HEK293 (cell line): ENCODE measurements at regions not wholly inside any gene's neighbourhood (a gene's known extent, or its start where the extent isn't known, plus 50 kb on each side); places are given as distances from the start of the nearest gene placed in this dataset.

Source experiments
- CTCF ChIA-PET: fragments of 350-600 bp; formaldehyde crosslinking; extraction: SDS; loops from one replicate; lab custom pipeline; 2021; ENCODE audit warnings: antibody characterized with exemption; lab: Yijun Ruan, JAX
- POLR2A ChIA-PET: fragments of 300-600 bp; formaldehyde crosslinking; extraction: SDS; loops from one replicate; lab custom pipeline; 2020; ENCODE audit warnings: antibody characterized with exemption, inconsistent platforms; lab: Yijun Ruan, JAX
- H3K27ac ChIP-seq: fragments of 200-500 bp; sonication (Bioruptor generic); 2 replicates; pipeline ENCODE4 v1.5.1; 2014; ENCODE audit warnings: low read depth, low read length, control low read depth, inconsistent platforms; ENCODE audit errors: extremely low read depth
- H3K36me3 ChIP-seq, 2 experiments: fragments of 200-500 bp in 1 of 2; sonication (Bioruptor generic) in 1 of 2; 1 replicate in 1 of 2; 2 replicates in 1 of 2; pipeline ENCODE4 v1.5.1; 2014 to 2017; ENCODE audit warnings: inconsistent platforms in 2 of 2, low read length in 2 of 2; ENCODE audit not compliant: control insufficient read depth in 2 of 2, insufficient read depth in 1 of 2
- H3K4me1 ChIP-seq: fragments of 200-500 bp; sonication (Bioruptor generic); 2 replicates; pipeline ENCODE4 v1.5.1; 2014; ENCODE audit warnings: mild to moderate bottlenecking, low read length, inconsistent platforms; ENCODE audit not compliant: control insufficient read depth, insufficient read depth
- H3K4me3 ChIP-seq: 2 replicates; pipeline ENCODE4 v1.5.1; 2011; ENCODE audit warnings: low read depth, mild to moderate bottlenecking, control low read depth, low read length, moderate library complexity
- H3K9me3 ChIP-seq: fragments of 200-500 bp; sonication (Bioruptor generic); 2 replicates; pipeline ENCODE4 v1.5.1; 2014; ENCODE audit warnings: low read depth, low read length, inconsistent platforms; ENCODE audit not compliant: control insufficient read depth, insufficient read depth
- BCL6B ChIP-seq: fragments of 450-650 bp; formaldehyde crosslinking; IDR thresholded peaks from 2 replicates; pipeline ENCODE4 v1.5.1; 2017; ENCODE audit warnings: missing biosample characterization, missing genetic modification characterization
- EGR2 ChIP-seq: fragments of 450-650 bp; formaldehyde crosslinking; IDR thresholded peaks from 2 replicates; pipeline ENCODE4 v1.5.1; 2016; ENCODE audit warnings: low read depth, missing biosample characterization, missing genetic modification characterization
- GFI1B ChIP-seq: fragments of 450-650 bp; formaldehyde crosslinking; IDR thresholded peaks from 2 replicates; pipeline ENCODE4 v1.5.1; 2016; ENCODE audit warnings: missing biosample characterization, missing genetic modification characterization
- HOXA7 ChIP-seq: sonication (generic); formaldehyde crosslinking; IDR thresholded peaks from 2 replicates; pipeline ENCODE4 v1.8.1; 2022; ENCODE audit warnings: missing genetic modification reagents, borderline replicate concordance
- KLF7 ChIP-seq: fragments of 450-650 bp; formaldehyde crosslinking; IDR thresholded peaks from 2 replicates; pipeline ENCODE4 v1.5.1; 2016; ENCODE audit warnings: missing biosample characterization, missing genetic modification characterization, borderline replicate concordance
- MYNN ChIP-seq: fragments of 450-650 bp; formaldehyde crosslinking; IDR thresholded peaks from 2 replicates; pipeline ENCODE4 v1.5.1; 2016; ENCODE audit warnings: missing biosample characterization, missing genetic modification characterization, borderline replicate concordance
- PRDM1 ChIP-seq: fragments of 450-650 bp; formaldehyde crosslinking; IDR thresholded peaks from 2 replicates; pipeline ENCODE4; 2016; ENCODE audit warnings: missing biosample characterization, missing genetic modification characterization
- PRDM6 ChIP-seq: fragments of 450-650 bp; formaldehyde crosslinking; IDR thresholded peaks from 2 replicates; pipeline ENCODE4 v1.5.1; 2017; ENCODE audit warnings: missing biosample characterization, missing genetic modification characterization
- SCRT1 ChIP-seq: fragments of 450-650 bp; formaldehyde crosslinking; IDR thresholded peaks from 2 replicates; pipeline ENCODE4 v1.5.1; 2016; ENCODE audit warnings: missing biosample characterization, missing genetic modification characterization, borderline replicate concordance
- SP2 ChIP-seq: fragments of 450-650 bp; formaldehyde crosslinking; IDR thresholded peaks from 2 replicates; pipeline ENCODE4 v1.5.1; 2016; ENCODE audit warnings: missing biosample characterization, missing genetic modification characterization
- TRIM28 ChIP-seq: IDR thresholded peaks from 2 replicates; pipeline ENCODE4 v1.6.1; 2011; ENCODE audit warnings: low read length, control low read depth, borderline replicate concordance
- WT1 ChIP-seq: fragments of 450-650 bp; formaldehyde crosslinking; IDR thresholded peaks from 2 replicates; pipeline ENCODE4 v1.5.1; 2016; ENCODE audit warnings: missing biosample characterization, missing genetic modification characterization
- ZBTB21 ChIP-seq: fragments of 450-650 bp; formaldehyde crosslinking; IDR thresholded peaks from 2 replicates; pipeline ENCODE4 v1.5.1; 2017; ENCODE audit warnings: missing biosample characterization, missing genetic modification characterization
- ZNF157 ChIP-seq: fragments of 450-650 bp; formaldehyde crosslinking; IDR thresholded peaks from 2 replicates; pipeline ENCODE4 v1.5.1; 2016; ENCODE audit warnings: missing biosample characterization, missing genetic modification characterization
- ZNF16 ChIP-seq: fragments of 450-650 bp; formaldehyde crosslinking; IDR thresholded peaks from 2 replicates; pipeline ENCODE4 v1.5.1; 2016; ENCODE audit warnings: low read depth, missing biosample characterization, missing genetic modification characterization
- ZNF169 ChIP-seq: fragments of 450-650 bp; formaldehyde crosslinking; IDR thresholded peaks from 2 replicates; pipeline ENCODE4 v1.5.1; 2016; ENCODE audit warnings: missing biosample characterization, missing genetic modification characterization
- ZNF24 ChIP-seq: fragments of 450-650 bp; formaldehyde crosslinking; IDR thresholded peaks from 2 replicates; pipeline ENCODE4 v1.5.1; 2016; ENCODE audit warnings: missing biosample characterization, missing genetic modification characterization
- ZNF26 ChIP-seq: fragments of 450-650 bp; formaldehyde crosslinking; IDR thresholded peaks from 2 replicates; pipeline ENCODE4 v1.5.1; 2016; ENCODE audit warnings: missing biosample characterization, missing genetic modification characterization
- ZNF335 ChIP-seq: fragments of 450-650 bp; formaldehyde crosslinking; conservative IDR thresholded peaks from 2 replicates; pipeline ENCODE4 v1.5.1; 2016; ENCODE audit warnings: missing biosample characterization, missing genetic modification characterization
- ZNF350 ChIP-seq: fragments of 450-650 bp; formaldehyde crosslinking; IDR thresholded peaks from 2 replicates; pipeline ENCODE4 v1.5.0; 2017; ENCODE audit warnings: missing biosample characterization, mild to moderate bottlenecking, missing genetic modification characterization
- ZNF366 ChIP-seq: fragments of 450-650 bp; formaldehyde crosslinking; conservative IDR thresholded peaks from 2 replicates; pipeline ENCODE4 v1.5.1; 2016; ENCODE audit warnings: missing biosample characterization, missing genetic modification characterization
- ZNF391 ChIP-seq: fragments of 450-650 bp; formaldehyde crosslinking; IDR thresholded peaks from 2 replicates; pipeline ENCODE4 v1.5.1; 2016; ENCODE audit warnings: low read depth, missing biosample characterization, missing genetic modification characterization, borderline replicate concordance
- ZNF423 ChIP-seq: fragments of 450-650 bp; formaldehyde crosslinking; IDR thresholded peaks from 2 replicates; pipeline ENCODE4 v1.5.1; 2016; ENCODE audit warnings: missing biosample characterization, missing genetic modification characterization
- ZNF449 ChIP-seq: fragments of 450-650 bp; formaldehyde crosslinking; IDR thresholded peaks from 2 replicates; pipeline ENCODE4 v1.5.1; 2017; ENCODE audit warnings: missing biosample characterization, mild to moderate bottlenecking, missing genetic modification characterization, moderate library complexity
- ZNF677 ChIP-seq: fragments of 450-650 bp; IDR thresholded peaks from 2 replicates; pipeline ENCODE4 v1.5.0; 2018; ENCODE audit warnings: missing biosample characterization, mild to moderate bottlenecking, missing genetic modification characterization, moderate library complexity
- ZNF701 ChIP-seq: fragments of 450-650 bp; formaldehyde crosslinking; IDR thresholded peaks from 2 replicates; pipeline ENCODE4 v1.5.1; 2016; ENCODE audit warnings: missing biosample characterization, missing genetic modification characterization
- ZNF747 ChIP-seq: fragments of 450-650 bp; formaldehyde crosslinking; IDR thresholded peaks from 2 replicates; pipeline ENCODE4 v1.5.1; 2016; ENCODE audit warnings: missing biosample characterization, missing genetic modification characterization
- ZNF76 ChIP-seq: fragments of 450-650 bp; formaldehyde crosslinking; IDR thresholded peaks from 2 replicates; pipeline ENCODE4; 2016; ENCODE audit warnings: low read depth, missing biosample characterization, missing genetic modification characterization, borderline replicate concordance
- ZNF792 ChIP-seq: fragments of 450-650 bp; formaldehyde crosslinking; IDR thresholded peaks from 2 replicates; pipeline ENCODE4 v1.5.1; 2016; ENCODE audit warnings: missing biosample characterization, missing genetic modification characterization
- ZSCAN30 ChIP-seq: fragments of 450-650 bp; IDR thresholded peaks from 2 replicates; pipeline ENCODE4 v1.5.1; 2018; ENCODE audit warnings: missing biosample characterization, mild to moderate bottlenecking, missing genetic modification characterization, moderate library complexity

- Histone ChIP-seq H3K36me3 (no peaks in the 10 kb centered on the region), H3K4me1 (no peaks in the 10 kb centered on the region), H3K4me3 (no peak overlapping the region), H3K27ac (no peak overlapping the region), H3K9me3 (no peaks in the 10 kb centered on the region)
- ChIA-PET POLR2A (no interaction called here), CTCF (interaction anchor here (0.6 kb wide), 1 partner anchor 10 kb away, joined by 4 read pairs; no protein-coding TSS in a partner anchor)
- no peak for TF ChIP-seq ZBTB21 (tag by site-specific recombination)
- no peak for TF ChIP-seq MYNN (tag by site-specific recombination)
- no peak for TF ChIP-seq ZNF423
- TF ChIP-seq ZNF24: no peak
- no peak for TF ChIP-seq ZNF335 (tag by site-specific recombination)
- no peak for TF ChIP-seq ZNF16
- no peak for TF ChIP-seq ZSCAN30 (tag by site-specific recombination)
- no peak for TF ChIP-seq SCRT1 (tag by site-specific recombination)
- TF ChIP-seq HOXA7 (CRISPR knock-in tag): no peak
- TF ChIP-seq ZNF157: no peak
- no peak for TF ChIP-seq ZNF169
- TF ChIP-seq ZNF792 (tag by site-specific recombination): no peak
- no peak for TF ChIP-seq ZNF677 (tag by site-specific recombination)
These were observed 150.1 kb upstream of the FSCB start for GRCh38 chr14:44657203-44657602.

- Histone ChIP-seq H3K4me3 (no peak overlapping the region), H3K9me3 (no peaks in the 10 kb centered on the region), H3K4me1 (no peaks in the 10 kb centered on the region), H3K27ac (no peak overlapping the region), H3K36me3 (no peaks in the 10 kb centered on the region)
- ChIA-PET CTCF (no interaction called here), POLR2A (no interaction called here)
- TF ChIP-seq ZSCAN30 (tag by site-specific recombination) (no peak), MYNN (tag by site-specific recombination) (no peak), ZNF701 (no peak), SP2 (tag by site-specific recombination) (no peak), ZNF157 (no peak), KLF7 (tag by site-specific recombination) (no peak), ZNF391 (tag by site-specific recombination) (no peak)
These were observed 147.5 kb upstream of the FSCB start for GRCh38 chr14:44654591-44654990.

- Histone ChIP-seq H3K4me3 (no peak overlapping the region), H3K36me3 (no peaks in the 10 kb centered on the region), H3K27ac (no peak overlapping the region), H3K4me1 (no peaks in the 10 kb centered on the region), H3K9me3 (no peaks in the 10 kb centered on the region)
- ChIA-PET CTCF (no interaction called here), POLR2A (no interaction called here)
- TF ChIP-seq WT1 (tag by site-specific recombination) (no peak), ZNF449 (tag by site-specific recombination) (no peak), ZNF747 (tag by site-specific recombination) (no peak), TRIM28 (no peak), ZNF26 (tag by site-specific recombination) (no peak), BCL6B (no peak), PRDM6 (tag by site-specific recombination) (no peak), ZNF76 (tag by site-specific recombination) (no peak), GFI1B (tag by site-specific recombination) (no peak), ZNF350 (no peak), ZNF366 (tag by site-specific recombination) (no peak), EGR2 (tag by site-specific recombination) (no peak), PRDM1 (tag by site-specific recombination) (no peak)
These were observed 146.6 kb upstream of the FSCB start for GRCh38 chr14:44653641-44654040.
